GM13977 (cell line): ENCODE measurements at regions not wholly inside any gene's neighbourhood (a gene's known extent, or its start where the extent isn't known, plus 50 kb on each side); places are given as distances from the start of the nearest gene placed in this dataset.

Source experiments
- DNase-seq: peaks from one replicate; pipeline ENCODE4 v3.0.0; 2012; ENCODE audit warnings: low spot score
- in situ Hi-C: fragments of 300-500 bp; cut with MboI; formaldehyde crosslinking; loops from one replicate; pipeline ENCODE4 v1.12.0; 2022; ENCODE audit warnings: low sequenced_read_pairs, low pct_unique_long_range_greater_than_20kb, mixed read lengths, inconsistent platforms; ENCODE audit not compliant: unreplicated experiment
- TF ChIP-seq, protein P1 (sequence below): IDR thresholded peaks from 2 replicates; pipeline ENCODE4 v1.5.1; 2012; ENCODE audit warnings: mild to moderate bottlenecking, control low read depth; ENCODE audit not compliant: insufficient read depth; ENCODE audit errors: extremely low read depth, missing control alignments

- no peak for DNase-seq
- in situ Hi-C loops = loop anchor here (25.0 kb wide), 1 partner anchor 130 kb away; no protein-coding TSS in a partner anchor
- TF ChIP-seq, protein P1, sequence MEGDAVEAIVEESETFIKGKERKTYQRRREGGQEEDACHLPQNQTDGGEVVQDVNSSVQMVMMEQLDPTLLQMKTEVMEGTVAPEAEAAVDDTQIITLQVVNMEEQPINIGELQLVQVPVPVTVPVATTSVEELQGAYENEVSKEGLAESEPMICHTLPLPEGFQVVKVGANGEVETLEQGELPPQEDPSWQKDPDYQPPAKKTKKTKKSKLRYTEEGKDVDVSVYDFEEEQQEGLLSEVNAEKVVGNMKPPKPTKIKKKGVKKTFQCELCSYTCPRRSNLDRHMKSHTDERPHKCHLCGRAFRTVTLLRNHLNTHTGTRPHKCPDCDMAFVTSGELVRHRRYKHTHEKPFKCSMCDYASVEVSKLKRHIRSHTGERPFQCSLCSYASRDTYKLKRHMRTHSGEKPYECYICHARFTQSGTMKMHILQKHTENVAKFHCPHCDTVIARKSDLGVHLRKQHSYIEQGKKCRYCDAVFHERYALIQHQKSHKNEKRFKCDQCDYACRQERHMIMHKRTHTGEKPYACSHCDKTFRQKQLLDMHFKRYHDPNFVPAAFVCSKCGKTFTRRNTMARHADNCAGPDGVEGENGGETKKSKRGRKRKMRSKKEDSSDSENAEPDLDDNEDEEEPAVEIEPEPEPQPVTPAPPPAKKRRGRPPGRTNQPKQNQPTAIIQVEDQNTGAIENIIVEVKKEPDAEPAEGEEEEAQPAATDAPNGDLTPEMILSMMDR = no peak
These were observed 111.9 kb downstream of the XCL2 start for GRCh38 chr1:168431882-168432281.

DNA sequence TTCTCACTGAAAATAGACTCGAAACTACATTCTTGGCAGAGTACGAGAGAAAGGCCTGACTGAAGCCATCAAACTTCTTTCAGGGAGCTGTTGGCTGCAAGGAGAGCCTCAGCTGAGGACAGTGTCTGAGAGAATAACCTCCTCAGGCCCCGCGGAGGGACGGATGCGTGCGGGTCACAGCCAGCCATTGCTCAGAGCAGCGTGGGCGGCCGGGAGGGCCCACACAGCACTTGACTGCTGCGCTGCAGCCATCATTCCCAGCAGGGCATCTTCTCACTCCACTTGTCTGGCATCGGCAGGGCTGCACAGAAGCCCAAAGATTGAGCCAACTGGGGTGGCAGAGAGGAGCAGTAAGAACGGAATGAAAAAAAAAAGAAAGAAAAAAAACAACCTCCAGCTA lies 113.5 kb downstream of the XCL2 start:
- TF ChIP-seq, protein P1 = no peak
- in situ Hi-C loops = loop anchor here (25.0 kb wide), 1 partner anchor 132 kb away; no protein-coding TSS in a partner anchor
- DNase-seq = no peak

GRCh38 chr1:168428063-168428731 lies 115.6 kb downstream of the XCL2 start:
- TF ChIP-seq, protein P1 = no peak
- DNase-seq = no peak
- in situ Hi-C loops = loop anchor here (25.0 kb wide), 1 partner anchor 134 kb away; no protein-coding TSS in a partner anchor

- in situ Hi-C loops = loop anchor here (25.0 kb wide), 1 partner anchor 135 kb away; no protein-coding TSS in a partner anchor
- DNase-seq = no peak
- TF ChIP-seq, protein P1 = no peak
These were observed 116.7 kb downstream of the XCL2 start for GRCh38 chr1:168427051-168427450.

DNA sequence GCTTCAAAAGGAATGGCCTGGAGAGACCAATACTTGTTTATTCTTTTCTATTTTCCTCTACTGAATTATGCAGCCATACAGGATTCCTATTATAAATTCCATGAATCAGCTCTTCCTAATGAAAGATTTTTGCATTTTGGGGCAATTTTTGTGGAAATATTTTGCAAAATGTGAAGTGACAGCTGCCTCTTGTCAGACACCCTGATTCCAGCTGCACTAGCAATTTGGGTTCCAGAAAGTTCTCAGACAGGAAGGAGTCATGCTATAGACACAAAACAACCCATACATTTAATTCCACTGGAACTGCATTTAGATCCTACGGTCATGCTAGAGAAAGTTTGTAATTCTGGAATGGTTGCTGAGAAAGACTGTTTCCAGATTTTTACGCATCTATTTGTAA lies 119.5 kb downstream of the XCL2 start:
- TF ChIP-seq, protein P1 = no peak
- in situ Hi-C loops = no loop called here
- no peak for DNase-seq

DNA sequence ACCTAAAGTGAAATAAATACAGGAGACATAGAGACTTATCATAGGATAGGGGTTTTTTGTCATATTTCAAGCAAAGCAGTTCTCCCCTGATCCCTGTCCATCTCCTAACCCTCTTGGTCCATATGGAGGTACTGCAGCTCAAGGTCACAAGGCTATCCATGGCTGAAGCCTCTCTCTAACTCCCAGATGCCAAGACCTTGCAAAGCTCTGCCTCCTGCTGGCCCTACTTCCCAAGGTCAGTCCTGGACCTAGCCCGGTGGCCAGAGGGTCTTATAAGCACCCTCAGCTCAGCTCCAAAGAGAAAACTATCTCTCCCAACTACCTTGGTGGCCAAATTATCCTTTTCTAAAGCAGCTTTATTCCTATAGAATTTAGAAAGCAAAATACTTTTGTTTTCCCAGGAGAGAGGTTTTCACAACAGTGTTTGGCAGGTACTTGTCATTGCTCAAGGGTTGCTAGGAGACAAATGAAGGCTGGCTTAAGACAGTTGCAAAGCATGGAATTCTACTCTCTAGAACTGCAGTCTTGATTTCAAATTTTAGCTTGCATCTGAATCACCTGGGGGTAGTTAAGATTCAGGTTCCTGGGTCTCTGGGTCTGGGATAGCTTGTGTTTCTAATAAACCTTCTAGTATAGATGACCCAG lies 121.5 kb downstream of the XCL2 start:
- DNase-seq = no peak
- TF ChIP-seq, protein P1 = no peak
- in situ Hi-C loops = no loop called here
